Upper lobe of left lung (tissue), 6 donors: ENCODE measurements at regions not wholly inside any gene's neighbourhood (a gene's known extent, or its start where the extent isn't known, plus 50 kb on each side); places are given as distances from the start of the nearest gene placed in this dataset.
"Not testable (repeated sequence)": the region's sequence is repeated elsewhere in the genome, so short reads cannot be mapped to it uniquely, and the experiment has no call there.

Experiments used
- ATAC-seq, 2 donors: fragments of 200-7000 bp; cut with Tn5 transposase; one replicate each; pipeline ENCODE4 v1.9.1; 2022; ENCODE audit warnings: mild to moderate bottlenecking in 2 of 2, moderate library complexity in 2 of 2; ENCODE audit not compliant: low FRiP score in 2 of 2
- DNase-seq, 2 donors: peaks; one replicate each; pipeline ENCODE4 v3.0.0-alpha.2; 2019 to 2020
- H3K27ac ChIP-seq, 4 donors: fragments of 200-600 bp; sonication (generic); one replicate each; pipeline ENCODE4 v1.5.1; 2016 to 2019
- H3K27me3 ChIP-seq, 4 donors: fragments of 200-600 bp; sonication (generic); one replicate each; pipeline ENCODE4 v1.5.1; 2017 to 2019
- H3K36me3 ChIP-seq, 4 donors: fragments of 200-600 bp; sonication (generic); one replicate each; pipeline ENCODE4 v1.5.1; 2016 to 2019
- H3K4me1 ChIP-seq, 4 donors: fragments of 200-600 bp; sonication (generic); one replicate each; pipeline ENCODE4 v1.5.1; 2018 to 2019
- H3K4me3 ChIP-seq, 4 donors: fragments of 200-600 bp; sonication (generic); one replicate each; pipeline ENCODE4 v1.5.1; 2017 to 2019; ENCODE audit warnings: mild to moderate bottlenecking in 2 of 4, moderate library complexity in 1 of 4
- H3K9me3 ChIP-seq, 4 donors: fragments of 200-600 bp; sonication (generic); one replicate each; pipeline ENCODE4 v1.5.1; 2018 to 2019
- EP300 ChIP-seq, 4 donors: sonication (generic); formaldehyde crosslinking; IDR thresholded peaks; one replicate each; pipeline ENCODE4 v1.5.1; 2017; ENCODE audit warnings: antibody characterized with exemption in 4 of 4, control low read depth in 2 of 4
- POLR2A ChIP-seq, 4 donors: fragments of 450-650 bp; IDR thresholded peaks; one replicate each; pipeline ENCODE4 v1.5.1; 2016 to 2017; ENCODE audit warnings: antibody characterized with exemption in 4 of 4, mild to moderate bottlenecking in 2 of 4
- POLR2AphosphoS5 ChIP-seq, 2 donors: sonication (generic); formaldehyde crosslinking; IDR thresholded peaks; one replicate each; pipeline ENCODE4 v1.5.1; 2017; ENCODE audit warnings: antibody characterized with exemption in 2 of 2
- WGBS, 2 donors: methylation state at CpG; one replicate each; pipeline ENCODE4 v1.1.5; 2017 to 2018; 5-methylcytosine and 5-hydroxymethylcytosine counted together
- TF ChIP-seq, protein P1 (sequence below), 6 experiments: fragments of 450-650 bp in 4 of 6; fragments of 200-600 bp in 2 of 6; sonication (generic) in 2 of 6; IDR thresholded peaks; one replicate each; pipeline ENCODE4 v1.5.1; 2016 to 2019; ENCODE audit warnings: antibody characterized with exemption in 6 of 6
- donor health status: DM: no; HTN: no; CAD: no; lungs with moderate emphysema.
- donor health status: DM: no; HTN: yes; CAD: no; lungs with severe emphysema.

DNA sequence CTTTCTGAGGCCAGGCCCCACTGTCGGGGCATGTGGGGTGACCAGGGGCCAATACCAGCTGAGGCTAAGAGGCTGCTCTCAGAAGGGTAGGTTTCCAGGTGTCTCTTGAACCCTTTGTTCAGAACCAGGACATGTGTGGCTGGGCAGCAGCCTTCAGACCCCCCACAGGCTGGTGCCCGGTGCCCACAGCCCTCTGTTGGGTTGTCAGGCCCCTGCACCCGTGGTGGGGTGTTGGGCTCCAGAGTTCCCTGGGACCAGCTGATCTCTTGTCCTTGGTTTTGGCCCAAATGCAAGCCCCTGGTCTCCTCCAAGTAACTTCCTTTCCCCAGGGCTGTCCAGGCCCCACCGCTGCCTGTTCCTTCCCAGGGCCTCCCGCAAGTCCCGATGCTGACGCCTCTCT is 226.0 kb downstream of the TMEM121 start:
- not testable (repeated sequence) for H3K9me3 ChIP-seq, H3K36me3 ChIP-seq, H3K4me3 ChIP-seq, ATAC-seq, H3K4me1 ChIP-seq, H3K27me3 ChIP-seq, H3K27ac ChIP-seq
- DNase-seq = peak in 1 of 2 donors; percentile 41
- WGBS, 2 donors = no CpG with 5 or more reads among the region's 7 CpGs

DNA sequence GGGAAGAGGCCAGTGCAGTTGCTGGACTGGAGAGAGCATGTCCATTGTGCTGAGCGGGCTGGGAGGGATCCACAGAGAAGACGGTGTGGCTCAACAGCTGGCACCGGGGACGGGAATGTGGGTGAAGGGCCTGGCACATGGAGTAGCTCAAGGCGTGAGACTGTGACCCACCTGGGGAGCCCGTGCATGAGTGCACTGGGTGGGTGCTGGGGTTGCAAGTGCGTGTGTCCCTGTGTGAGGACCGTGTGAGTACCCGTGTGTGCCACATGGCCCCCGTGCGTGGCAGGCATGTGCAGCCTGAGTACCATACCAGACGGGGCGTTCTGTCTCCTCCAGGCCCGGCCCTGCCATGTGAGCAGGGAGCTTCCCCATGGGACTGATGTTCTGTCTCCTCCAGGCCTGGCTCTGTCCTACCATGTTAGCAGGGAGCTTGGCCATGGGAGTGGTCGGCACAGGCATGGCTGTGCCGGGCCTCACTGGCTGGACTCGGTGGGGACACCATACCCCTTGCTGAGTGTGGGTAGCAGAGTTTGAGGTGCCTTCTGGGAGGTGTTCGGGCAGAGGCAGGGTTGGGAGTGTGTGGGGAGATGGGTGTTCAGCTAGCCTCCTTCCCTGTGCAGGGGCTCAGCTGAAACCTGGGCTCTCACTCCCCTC is 234.4 kb downstream of the TMEM121 start:
- Histone ChIP-seq H3K9me3 (no peaks in the 10 kb centered on the region), H3K36me3 (no peaks in the 10 kb centered on the region), H3K27me3 (no peaks in the 10 kb centered on the region), H3K4me3 (no peak overlapping the region), H3K27ac (no peak overlapping the region), H3K4me1 (no peaks in the 10 kb centered on the region)
- ATAC-seq (peak; percentile 26 to 62), DNase-seq (peak in 1 of 2 donors; percentile 38)
- TF ChIP-seq POLR2AphosphoS5 (IDR thresholded peaks at IDR 0.05) (no peak), EP300 (IDR thresholded peaks at IDR 0.05) (no peak), POLR2A (IDR thresholded peaks at IDR 0.05) (no peak)
- TF ChIP-seq, protein P1, sequence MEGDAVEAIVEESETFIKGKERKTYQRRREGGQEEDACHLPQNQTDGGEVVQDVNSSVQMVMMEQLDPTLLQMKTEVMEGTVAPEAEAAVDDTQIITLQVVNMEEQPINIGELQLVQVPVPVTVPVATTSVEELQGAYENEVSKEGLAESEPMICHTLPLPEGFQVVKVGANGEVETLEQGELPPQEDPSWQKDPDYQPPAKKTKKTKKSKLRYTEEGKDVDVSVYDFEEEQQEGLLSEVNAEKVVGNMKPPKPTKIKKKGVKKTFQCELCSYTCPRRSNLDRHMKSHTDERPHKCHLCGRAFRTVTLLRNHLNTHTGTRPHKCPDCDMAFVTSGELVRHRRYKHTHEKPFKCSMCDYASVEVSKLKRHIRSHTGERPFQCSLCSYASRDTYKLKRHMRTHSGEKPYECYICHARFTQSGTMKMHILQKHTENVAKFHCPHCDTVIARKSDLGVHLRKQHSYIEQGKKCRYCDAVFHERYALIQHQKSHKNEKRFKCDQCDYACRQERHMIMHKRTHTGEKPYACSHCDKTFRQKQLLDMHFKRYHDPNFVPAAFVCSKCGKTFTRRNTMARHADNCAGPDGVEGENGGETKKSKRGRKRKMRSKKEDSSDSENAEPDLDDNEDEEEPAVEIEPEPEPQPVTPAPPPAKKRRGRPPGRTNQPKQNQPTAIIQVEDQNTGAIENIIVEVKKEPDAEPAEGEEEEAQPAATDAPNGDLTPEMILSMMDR (IDR thresholded peaks at IDR 0.05) = no peak
- WGBS, 2 donors = 81 to 82% methylated on average over 10 to 14 of the region's 18 CpGs

DNA sequence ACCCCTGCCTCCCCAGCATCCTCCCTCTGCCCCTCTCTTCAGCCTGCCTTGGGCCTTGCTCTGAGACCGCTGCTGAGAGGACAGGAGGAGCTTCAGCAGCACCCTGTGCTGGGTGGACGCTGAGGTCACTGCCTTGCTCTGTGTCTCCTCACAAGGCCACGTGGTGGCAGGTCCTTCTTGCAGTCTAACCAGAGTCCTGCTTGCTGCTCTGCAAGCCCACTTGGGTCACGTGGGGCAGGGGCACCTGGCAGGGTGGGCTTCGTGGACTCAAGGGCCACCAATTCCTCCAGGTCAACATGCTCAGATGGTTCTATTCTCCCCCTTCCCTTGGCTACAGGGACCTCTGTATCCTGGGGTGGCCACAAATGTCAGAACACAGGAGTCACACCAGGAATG is 235.0 kb downstream of the TMEM121 start:
- H3K9me3 ChIP-seq, H3K27ac ChIP-seq, H3K36me3 ChIP-seq, H3K4me1 ChIP-seq, H3K27me3 ChIP-seq, ATAC-seq, H3K4me3 ChIP-seq: not testable (repeated sequence)
- peak in 1 of 2 donors; percentile 39 for DNase-seq
- WGBS, 2 donors = 65 to 77% methylated on average over 2 to 5 of the region's 5 CpGs

DNA sequence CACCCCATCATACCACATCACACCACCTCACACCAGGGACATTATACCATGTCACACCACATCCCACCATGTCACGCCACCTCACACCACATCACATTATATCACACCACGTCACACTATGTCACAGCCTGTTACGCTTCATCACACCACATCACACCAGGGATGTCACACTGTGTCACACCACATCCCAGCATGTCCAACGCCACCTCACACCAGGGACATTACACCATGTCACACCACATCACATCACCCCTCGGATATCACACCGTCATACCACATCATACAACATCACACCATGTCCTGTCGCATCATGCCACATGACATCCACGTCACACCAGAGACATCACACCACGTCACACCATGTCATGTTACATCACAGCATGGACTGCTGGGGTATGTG is 235.5 kb downstream of the TMEM121 start:
- peak; percentile 48 to 52 for ATAC-seq
- WGBS, 2 donors = 78 to 89% methylated on average over 9 of the region's 9 CpGs
- no peak overlapping the region for H3K27ac ChIP-seq
- no peak for DNase-seq
- H3K27me3 ChIP-seq = no peaks in the 10 kb centered on the region
- no peaks in the 10 kb centered on the region for H3K4me1 ChIP-seq
- no peaks in the 10 kb centered on the region for H3K9me3 ChIP-seq
- TF ChIP-seq POLR2A (IDR thresholded peaks at IDR 0.05) = no peak
- TF ChIP-seq, protein P1 (IDR thresholded peaks at IDR 0.05) = no peak
- TF ChIP-seq EP300 (IDR thresholded peaks at IDR 0.05) = no peak
- TF ChIP-seq POLR2AphosphoS5 (IDR thresholded peaks at IDR 0.05) = no peak
- H3K36me3 ChIP-seq = no peaks in the 10 kb centered on the region
- no peak overlapping the region for H3K4me3 ChIP-seq

DNA sequence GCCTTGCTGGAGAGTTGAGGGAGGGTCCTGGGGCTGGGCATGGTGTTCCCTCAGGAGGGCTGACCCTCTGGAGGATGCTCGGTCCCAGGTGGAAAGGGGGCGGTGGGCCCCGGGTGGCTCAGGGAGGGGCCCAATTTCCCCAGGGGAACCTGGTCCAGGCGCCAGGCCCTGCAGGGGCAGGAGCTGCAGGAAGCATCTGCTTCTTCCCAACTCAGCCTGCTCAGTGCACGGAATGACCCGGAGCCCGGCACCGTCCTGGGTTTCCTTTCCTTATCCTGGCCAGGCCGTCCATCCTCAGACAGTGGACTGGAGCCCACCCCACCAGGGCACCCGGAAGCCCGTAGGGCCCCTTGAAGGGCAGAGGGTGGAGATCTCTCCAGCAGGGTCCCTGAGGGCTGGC is 235.9 kb downstream of the TMEM121 start:
- WGBS, 2 donors = no CpG with 5 or more reads among the region's 11 CpGs
- ATAC-seq = peak; percentile 44 to 47
- not testable (repeated sequence) for H3K4me1 ChIP-seq, H3K36me3 ChIP-seq, H3K27me3 ChIP-seq, H3K9me3 ChIP-seq, DNase-seq, H3K4me3 ChIP-seq, H3K27ac ChIP-seq

DNA sequence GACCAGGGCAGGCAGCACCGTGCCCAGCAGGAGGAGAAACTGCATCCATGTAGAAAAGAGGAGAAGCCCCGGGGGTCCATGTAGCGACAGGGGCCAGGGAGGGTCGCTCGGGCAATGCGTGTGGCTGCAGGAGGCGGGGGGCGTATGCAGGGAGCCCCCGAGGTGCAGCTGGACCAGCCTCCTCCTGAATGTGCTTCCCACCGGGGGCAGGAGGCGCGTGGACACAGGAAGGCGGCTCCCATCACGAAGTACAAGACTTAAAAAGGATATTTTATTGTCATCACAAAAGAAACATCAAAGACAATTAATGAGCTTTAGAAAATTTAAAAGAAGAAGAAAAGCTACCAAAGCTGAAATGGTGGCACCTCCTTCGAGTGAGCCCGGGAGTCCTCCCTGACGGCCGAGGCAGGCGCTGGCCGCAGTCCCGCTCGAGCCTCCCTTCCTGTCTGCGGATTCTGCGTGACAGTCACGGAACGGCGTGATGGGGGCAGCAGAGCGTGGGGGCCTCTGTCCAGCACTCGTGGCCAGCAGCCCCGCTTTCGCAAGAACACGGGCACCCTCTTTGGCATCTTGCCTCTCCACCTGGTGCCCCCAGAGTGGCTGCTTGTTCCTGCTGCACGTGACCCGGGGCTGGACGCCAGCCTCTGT is 238.0 kb downstream of the TMEM121 start:
- not testable (repeated sequence) for ATAC-seq, H3K4me1 ChIP-seq, H3K9me3 ChIP-seq, H3K27ac ChIP-seq, H3K36me3 ChIP-seq, H3K27me3 ChIP-seq, H3K4me3 ChIP-seq
- DNase-seq = peak in 1 of 2 donors; percentile 61
- WGBS, 2 donors = 82 to 84% methylated on average over 16 to 29 of the region's 35 CpGs

DNA sequence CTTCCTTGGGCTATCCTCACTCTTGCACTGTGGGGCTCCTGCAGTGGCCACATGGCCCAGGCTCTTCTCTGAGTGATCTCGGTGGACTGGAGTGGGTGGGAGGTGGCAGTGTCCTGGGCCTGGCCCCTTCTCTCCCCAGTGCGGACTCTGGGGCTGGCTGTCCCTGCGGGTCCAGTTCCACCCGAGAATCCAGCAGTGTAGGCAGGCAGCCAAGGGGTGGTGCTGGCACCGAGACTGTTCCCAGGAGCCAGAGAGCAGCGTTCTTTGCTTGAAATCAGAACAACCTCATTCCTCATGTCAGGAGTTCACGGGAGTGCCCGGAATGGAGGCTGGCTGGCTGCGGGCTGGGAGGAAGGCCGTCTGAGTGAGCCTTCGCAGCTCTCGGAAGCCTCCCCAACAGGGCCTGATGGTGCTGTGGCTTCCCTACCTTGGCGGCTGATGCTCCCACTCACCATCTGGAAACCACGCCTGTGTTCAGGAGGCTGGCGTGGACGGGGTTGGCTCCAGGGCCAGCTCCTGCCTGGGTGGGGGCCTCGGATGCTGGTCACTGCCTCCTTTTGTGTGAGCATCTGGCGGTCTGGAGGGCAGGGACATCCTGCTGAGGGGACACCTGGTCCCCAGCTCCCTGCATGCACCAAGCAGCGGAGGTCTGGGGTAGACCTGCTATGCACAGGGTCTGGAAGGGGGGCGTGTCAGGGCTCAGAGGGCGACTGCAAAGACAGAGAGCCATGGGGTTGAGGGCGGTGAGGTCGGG is 238.9 kb downstream of the TMEM121 start:
- not testable (repeated sequence) for ATAC-seq, H3K4me3 ChIP-seq, H3K4me1 ChIP-seq, H3K36me3 ChIP-seq, H3K9me3 ChIP-seq, H3K27ac ChIP-seq, H3K27me3 ChIP-seq
- 87 to 89% methylated on average over 6 to 7 of the region's 23 CpGs for WGBS, 2 donors
- DNase-seq = peak in 1 of 2 donors; percentile 72
